HG03108 (cell line): ENCODE measurements at regions not wholly inside any gene's neighbourhood (a gene's known extent, or its start where the extent isn't known, plus 50 kb on each side); places are given as distances from the start of the nearest gene placed in this dataset.

ENCODE experiments used
- ATAC-seq: cut with Tn5 transposase; IDR thresholded peaks from one replicate; pipeline ENCODE4 v1.9.1; 2021; ENCODE audit warnings: moderate library complexity; ENCODE audit not compliant: unreplicated experiment

DNA sequence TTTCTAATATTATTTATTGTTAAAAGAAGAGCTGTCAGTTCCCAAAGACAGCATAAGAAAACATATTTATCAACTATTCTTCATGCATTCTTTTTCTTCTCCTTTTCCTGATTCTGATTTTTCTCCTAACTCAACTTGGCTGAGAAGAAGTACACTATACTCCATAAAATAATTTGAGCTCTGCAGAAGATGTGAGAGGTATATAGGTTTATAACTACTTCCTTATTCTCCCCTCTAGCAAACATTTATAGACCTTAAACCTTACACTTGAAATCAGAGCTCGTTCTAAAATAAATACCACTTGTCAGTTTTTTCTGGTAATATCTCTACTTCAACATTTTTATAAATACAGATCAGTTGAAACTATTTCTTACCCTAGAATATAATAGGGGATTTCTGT is 724.8 kb upstream of the GRAMD2B start:
- no peak for ATAC-seq

DNA sequence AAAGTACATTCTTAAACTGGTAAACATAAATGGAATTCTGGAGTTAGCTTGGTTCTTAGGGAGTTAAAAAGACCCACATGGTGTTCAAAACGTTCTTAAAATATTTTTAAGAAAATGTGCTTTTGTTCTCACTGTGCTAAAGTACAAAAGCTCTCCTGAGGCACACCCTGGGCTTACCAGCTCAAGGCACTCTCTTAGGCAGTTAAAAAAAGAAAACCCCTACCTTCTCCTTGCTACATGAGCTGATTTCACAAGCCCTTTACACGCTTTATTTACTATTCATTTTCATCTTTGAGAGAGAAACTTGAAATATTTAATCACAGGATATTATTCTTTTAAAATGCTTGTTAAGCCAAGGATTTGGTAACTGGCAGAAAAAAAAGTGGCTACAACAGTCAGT is 723.3 kb upstream of the GRAMD2B start:
- no peak for ATAC-seq

DNA sequence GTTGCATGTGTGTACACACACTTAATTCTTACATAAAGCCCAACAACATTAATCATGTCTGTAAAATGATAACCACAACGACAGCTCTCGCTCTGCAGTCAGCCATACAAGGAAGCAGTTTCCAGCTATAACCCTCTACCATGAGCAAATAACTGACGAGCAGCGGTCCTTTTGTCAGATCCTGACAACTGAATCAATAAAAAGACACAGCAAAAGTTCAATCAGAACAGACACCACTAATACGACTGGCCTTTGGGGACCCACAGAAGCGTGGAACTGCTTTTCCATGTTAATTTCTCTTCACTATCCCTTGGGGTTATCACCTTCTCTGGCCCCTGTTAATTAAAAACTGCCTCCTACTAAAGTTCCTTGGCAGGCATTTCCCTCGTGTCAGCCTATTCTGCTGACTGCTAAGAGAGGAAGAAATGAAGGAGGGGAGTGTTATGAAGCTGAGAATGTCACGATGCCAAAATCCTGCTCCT is 722.8 kb upstream of the GRAMD2B start:
- ATAC-seq = no peak

DNA sequence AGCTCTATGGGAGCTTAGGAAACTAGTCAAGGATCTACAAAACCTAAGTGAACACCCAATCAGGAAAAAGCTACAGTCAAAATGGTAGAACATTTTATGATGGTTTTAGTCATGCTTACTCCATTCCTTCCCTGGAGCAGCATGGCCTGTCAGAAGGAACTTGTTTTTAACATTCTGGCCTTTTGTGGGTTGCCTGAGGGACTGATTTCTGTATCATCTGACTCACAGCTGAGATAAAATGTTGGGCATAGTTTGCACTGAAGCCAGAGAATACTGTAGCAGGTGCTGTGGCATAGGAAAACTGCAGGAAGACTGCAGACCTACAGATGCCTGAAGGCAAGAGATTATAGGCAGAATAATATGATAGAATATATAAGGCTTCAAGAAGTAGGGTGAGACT is 719.6 kb upstream of the GRAMD2B start:
- ATAC-seq = no peak

DNA sequence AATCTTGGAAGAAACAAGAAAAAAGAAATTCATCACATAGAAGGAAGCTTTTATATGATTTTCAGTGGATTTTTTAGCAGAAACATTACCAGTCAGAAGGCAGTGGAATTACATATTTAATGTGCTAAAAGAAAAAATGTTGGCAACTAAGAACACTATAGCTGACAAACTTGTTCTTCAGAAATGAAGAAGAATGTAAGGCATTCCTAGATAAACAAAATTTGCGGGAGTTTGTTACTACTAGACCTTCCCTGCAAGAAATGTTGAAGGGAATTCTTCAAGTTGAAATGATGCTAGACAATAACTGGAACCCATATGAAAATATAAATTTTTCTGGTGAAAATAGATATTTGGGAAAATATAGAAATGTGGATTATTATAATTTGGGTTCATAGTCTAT is 718.3 kb upstream of the GRAMD2B start:
- ATAC-seq = no peak

DNA sequence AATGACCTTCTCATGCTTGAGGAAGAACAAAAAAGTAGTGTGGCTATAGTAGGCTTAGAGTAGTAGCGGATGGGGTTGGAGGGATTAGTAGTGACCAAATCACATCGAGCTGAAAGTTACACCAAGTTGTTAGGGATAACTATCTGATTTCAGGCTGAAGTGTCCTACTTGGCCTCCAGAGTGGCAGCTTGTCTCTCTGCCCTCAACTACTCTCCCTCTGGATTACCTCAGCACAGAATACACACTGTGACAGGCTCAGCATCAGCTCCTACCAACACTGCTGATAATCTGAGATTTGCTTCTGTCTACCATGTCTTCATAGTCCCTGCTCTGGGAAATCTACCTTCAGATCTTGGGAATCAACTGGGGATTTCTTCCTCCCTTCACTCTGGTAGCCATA is 714.6 kb upstream of the GRAMD2B start:
- no peak for ATAC-seq

DNA sequence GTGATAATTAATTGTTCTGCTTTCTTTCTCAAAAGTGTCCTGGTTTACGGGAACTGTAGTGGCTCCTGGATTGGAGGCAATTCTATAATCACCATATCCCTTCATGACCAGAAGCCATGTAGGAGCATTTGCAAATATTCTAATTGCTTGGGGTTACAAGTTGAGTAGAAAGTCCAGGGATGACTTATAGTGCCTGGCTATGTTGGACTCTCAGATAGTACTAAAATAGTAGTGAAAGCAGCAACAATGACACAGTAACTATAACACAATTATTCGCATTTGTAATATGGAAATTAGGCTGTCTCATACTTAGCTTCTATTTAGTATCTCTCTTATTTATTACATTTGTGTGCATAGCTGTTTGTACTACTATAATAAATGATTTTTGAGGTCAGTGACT is 712.5 kb upstream of the GRAMD2B start:
- ATAC-seq = no peak

DNA sequence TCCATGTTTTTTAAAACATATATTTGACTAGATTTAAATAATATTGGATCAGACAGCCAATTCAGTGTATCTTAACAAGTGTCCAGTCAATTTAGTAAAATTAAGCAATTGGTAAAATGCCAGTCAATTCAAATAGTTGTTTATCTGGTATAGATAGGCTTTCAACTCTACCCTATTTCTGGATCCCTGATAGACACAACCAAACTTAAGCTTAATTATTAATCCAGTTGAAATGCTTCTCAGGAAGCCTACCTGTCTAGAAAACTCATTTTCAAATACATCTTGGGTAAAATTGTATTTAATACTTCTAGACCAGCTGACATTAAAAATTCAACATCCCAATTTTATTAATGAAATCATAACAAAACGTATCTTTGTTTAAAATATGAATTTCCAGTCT is 710.8 kb upstream of the GRAMD2B start:
- ATAC-seq = no peak

DNA sequence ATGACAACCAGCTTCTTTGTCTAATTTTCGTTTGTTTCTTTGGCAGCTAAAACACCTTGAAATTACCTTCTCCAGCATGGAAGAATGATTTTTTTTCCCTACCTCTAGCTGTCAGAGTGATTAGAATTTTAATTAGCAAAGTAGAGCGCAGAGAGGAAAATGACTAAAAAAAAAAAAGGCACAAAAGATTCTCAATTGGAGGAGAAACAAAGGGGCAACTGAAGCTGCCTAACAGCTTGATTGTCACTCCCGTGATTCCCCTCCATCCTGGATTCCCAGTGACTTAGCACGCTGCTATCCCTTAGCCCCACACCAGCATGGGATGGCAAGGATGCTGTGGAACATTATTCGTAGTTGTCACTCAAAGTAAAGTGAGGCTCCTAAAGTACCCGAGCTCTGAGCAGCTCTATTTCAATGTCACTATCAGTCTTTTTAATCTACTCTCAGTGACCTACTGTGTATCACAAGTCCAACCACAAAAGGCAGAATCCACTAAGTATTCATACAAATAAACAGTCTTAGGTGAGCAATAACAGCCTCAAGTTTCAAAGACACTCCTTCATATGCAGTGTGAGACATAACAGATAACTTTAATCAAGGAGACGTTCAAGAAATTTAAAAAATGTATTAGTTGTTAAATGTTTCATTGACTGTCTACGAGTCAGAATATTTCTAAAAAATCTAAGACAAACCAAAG is 710.0 kb upstream of the GRAMD2B start:
- no peak for ATAC-seq

DNA sequence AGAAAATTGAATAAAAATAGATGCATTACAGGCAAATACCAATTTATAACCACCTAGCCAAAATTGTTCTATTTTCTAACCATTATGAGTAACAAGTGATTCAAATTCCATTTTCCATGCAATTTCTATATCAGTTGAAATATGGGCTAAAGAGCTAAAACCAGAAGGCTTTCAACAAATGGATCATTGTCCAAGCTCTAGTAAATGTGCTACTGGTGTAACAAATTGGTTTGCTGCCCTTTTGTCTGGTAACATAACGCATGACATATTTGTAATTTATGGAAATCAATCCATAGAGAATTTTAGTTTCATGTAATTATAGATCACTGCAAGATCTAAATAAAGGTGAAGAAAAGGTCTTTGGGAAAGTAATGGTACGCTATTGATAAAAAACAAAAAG is 708.0 kb upstream of the GRAMD2B start:
- ATAC-seq = no peak

DNA sequence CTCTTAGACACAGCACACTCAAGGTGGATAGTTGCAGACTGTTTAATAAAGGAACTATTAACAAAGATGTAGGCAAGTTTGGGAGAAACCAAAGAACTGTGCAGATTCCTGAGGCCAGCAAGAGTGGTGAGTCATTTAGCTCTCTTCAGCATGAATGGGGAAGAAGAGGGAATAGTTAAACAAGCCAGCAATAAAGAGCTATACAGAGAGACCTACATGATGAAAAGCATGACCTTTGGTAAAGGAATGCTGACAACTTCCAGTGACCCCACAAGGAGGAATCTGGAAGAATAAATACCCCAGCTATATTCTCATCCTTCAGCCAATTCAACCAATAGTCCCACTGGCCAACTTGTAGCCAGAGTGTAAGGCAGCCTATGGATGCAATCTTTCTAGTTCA is 706.0 kb upstream of the GRAMD2B start:
- no peak for ATAC-seq

DNA sequence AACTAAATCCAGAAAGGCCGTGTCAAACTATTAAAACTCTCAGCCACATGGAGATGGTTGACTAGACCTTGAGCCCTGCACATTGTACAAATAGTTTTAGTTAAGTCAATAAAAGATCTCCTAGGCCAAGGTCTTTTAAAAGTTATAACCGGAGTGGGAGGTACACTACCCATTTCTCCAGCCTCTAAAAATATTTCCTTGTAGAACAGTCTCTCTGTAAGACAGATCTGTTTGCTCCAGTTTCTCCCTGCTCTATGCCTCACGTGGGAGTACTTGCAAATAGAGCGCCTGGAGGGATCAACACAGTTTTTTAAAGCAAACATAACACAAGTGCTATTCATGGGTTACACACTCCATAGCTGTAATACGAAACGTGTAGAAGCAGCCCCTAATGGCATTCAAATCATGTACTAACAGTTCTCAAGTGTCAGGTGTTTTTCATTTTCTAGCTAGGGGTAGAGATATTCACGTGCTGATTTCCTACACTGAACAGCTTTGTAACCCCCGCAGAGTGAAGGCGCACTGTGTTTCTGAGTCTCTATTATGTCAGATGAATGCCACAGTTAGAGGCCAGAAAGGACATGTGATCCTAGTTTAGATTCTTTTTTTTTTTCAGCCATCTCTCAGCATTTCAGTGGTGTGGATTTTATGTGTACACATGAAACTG is 703.4 kb upstream of the GRAMD2B start:
- no peak for ATAC-seq

DNA sequence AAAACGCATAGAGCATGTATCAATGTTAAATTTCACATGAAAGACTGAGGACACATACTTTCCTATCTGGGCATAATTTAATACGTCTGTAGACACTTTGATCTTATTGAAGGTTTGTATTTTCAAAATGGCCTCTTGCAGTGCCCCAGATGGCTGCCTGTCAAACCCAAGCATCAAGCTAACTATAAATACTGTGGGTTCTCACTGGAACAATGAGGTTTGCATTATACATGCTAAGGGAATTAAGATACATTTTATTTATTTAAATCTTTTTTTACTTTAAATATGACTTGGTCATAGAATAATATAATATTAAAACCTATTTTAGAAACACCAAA is 702.9 kb upstream of the GRAMD2B start:
- ATAC-seq = no peak

DNA sequence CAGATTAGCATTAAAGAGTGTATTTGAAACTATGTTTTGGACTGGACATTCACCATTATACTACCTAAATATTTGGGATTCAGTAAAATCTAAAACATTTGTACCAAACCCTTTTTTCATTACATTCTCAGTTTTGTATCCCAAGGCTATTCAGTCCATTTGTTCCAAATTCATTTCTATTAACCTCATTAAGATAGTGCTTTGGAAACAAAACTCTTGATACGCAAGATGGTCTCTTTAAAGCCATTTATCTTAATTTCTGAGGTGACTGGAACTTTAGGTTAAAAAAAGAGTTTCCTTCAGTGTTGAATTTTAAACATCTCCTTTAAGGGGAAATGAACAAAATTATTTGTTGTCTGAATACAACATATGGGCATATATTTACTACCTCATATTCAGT is 702.5 kb upstream of the GRAMD2B start:
- no peak for ATAC-seq

DNA sequence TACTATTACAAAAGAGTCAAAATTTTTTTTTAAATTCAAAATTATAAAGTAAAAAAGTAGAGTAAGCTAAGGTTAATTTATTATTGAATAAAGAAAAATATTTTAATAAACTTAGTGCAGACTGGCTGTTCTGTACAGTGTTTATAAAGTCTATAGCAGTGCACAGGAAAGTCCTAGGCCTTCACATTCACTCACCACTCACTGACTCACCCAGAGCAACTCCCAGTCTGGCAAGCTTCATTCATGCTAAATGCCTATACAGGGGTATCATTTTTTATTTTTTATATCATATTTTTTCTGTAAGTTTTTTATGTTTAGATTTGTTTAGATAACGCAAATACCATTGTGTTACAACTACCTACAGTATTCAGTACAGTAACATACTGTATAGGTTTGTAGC is 700.7 kb upstream of the GRAMD2B start:
- no peak for ATAC-seq

DNA sequence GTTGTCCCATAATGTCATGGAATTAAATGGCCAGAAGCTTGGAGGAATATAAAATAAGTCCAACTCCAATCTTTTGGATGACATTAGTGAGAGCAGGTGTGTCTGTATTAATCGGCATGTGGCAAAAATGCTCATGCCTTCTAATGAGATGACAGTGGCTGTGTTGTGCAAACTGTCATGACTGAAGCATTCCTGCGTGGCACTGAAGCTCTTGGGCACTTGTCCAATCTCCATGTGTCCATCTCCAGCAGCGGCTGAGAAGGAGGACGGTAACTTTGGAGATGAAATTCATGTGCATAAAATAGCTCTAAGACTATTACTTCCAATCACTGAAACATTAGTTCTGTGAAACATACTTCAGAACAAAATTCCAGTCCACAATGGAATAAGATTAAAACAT is 697.5 kb upstream of the GRAMD2B start:
- ATAC-seq = no peak

DNA sequence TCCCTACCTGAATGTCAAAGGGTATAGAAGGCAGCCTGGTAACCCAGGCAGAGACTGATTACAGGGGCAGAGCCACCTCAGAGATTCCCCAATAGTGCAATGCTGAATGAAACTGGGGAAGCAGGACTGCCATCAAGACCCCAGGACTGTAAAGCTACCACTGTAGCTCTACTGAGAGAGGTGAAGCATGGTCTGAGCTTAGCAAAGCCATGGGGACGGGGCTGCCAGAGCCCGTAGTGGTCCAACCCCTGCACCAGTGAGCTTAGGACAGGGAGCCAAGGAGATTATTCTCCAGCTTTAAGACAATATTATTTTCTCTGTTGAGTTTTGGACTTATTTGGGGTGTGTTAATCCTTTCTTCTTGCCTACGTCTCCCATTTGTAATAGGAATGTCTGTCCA is 679.3 kb upstream of the GRAMD2B start:
- no peak for ATAC-seq

DNA sequence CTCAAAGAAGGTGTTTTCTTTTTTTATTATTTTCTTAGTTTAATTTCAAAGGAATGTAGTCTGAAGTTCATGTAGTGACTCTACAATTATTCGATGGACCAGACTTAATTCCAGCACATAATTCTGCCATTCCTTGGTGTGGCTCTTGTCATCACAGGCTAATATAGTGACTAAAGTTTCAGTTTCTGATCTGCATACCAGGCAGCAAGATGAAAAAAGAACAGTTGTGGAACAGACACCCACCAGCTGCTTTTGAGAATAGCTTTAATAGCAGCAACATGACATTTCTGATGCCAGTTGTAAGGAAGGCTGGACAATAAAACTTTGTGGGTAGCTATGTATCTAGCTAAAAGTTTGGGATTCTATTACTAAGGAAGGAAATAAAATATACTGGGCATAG is 676.3 kb upstream of the GRAMD2B start:
- no peak for ATAC-seq

DNA sequence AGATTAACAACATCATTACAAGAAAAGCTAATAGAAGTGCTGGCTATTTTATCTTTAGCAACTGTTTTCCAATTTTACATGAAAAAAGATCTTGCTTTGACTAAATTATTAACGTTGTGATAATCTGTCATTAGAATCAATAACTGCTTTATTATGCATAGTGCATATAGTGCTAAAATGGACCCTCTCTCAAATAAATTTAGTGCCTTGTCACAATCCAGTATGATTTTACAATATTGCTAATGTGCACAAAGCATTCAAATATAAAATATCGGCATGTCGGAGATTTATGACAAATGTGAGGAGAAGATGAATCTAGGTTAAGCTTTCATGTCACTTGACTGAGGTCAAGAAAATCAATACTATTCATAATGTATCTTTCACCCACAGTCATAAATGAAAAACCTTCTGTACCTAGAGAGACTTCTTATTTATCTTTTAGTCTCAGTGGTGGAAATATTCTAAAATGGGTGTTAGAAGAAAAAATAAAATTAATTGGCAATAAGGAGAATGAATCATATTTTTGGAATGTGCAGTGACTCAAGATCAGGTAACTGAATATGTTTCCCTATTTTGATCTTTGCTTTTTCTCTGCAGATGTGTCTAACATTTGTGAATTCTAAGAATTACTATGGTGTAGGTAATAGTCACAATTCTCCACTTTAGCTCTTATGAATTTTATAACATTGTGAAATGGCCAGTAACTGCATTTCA is 672.9 kb upstream of the GRAMD2B start:
- ATAC-seq = no peak

DNA sequence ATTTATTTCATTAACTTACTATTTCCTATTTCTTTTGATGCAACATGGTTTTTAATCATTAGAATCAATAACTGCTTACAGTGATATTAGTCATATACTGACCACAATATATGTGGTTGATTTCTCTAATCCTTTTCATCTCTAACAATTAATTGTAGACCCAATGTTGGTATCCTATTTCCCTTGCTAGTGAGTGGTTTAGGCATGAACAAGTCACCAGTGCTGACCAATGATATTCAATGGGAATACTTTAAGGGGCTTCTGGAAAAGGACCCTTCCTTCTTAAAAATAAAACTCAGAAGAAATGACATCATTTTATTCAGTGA is 672.4 kb upstream of the GRAMD2B start:
- no peak for ATAC-seq

DNA sequence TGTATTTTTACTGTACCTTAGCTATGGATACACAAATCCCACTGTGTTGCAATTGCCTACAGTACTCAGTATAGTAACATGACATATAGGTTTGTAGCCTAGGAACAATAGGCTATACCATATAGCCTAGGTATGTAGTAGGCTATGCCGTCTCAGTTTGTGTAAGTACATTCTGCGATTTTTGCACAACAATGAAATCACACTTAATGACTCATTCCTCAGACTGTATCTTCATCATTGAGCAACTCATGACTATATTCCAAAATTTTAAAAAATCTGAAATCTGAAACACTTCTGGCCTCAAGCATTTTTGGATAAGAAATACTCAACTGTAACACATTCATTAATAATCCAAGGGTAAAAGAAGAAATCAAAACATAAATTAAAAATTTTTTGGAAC is 666.8 kb upstream of the GRAMD2B start:
- no peak for ATAC-seq

DNA sequence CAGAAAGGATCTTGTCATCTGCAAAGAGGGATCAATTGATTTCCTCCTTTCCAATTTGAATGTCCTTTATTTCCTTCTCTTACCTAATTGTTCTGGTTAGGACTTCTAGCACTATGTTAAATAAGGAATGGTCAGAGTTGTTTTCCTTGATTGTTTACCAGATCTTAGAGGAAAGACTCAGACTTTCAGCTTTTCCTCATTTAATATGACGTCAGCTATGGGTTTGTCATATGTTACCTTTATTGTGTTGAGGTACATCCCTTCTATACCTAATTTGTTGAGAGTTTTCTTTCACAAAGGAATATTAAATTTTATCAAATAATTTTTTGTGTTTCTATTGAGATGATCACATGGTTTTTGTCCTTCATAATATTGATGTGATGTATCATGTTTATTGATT is 656.5 kb upstream of the GRAMD2B start:
- no peak for ATAC-seq

DNA sequence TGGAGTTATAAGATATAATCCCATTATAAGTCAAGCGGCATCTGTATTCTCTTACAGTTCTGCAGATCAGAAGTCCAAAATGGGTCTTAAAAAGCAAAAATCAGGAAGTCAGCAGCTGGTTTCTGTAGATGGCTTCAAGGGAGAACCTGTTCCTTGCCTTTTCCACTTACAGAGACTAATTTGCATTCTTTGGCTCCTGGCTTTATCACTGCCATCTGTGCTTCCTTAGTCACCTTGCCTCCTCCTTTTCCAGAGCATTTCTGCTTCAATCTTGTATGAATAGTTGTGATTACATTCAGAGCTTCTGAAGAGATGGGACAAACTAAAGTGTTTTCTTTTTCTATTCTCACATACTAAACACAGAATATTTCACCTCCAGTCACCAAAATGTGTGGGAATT is 647.3 kb upstream of the GRAMD2B start:
- no peak for ATAC-seq
